ENCODE measurements at regions not wholly inside any gene's neighbourhood (a gene's known extent, or its start where the extent isn't known, plus 50 kb on each side); places are given as distances from the start of the nearest gene placed in this dataset.

GRCh38 chr6:155828989-155829388 is 373.4 kb upstream of the NOX3 start:
- TF ChIP-seq CTCF (IDR thresholded peaks at IDR 0.05; ENCODE audit: low read depth, low read length) (no peak), EZH2phosphoT487 (IDR thresholded peaks at IDR 0.05; ENCODE audit: low read depth) (no peak)
